A673 (cell line): ENCODE measurements at regions not wholly inside any gene's neighbourhood (a gene's known extent, or its start where the extent isn't known, plus 50 kb on each side); places are given as distances from the start of the nearest gene placed in this dataset.

Experiments used
- BruUV-seq: library from RNA; stranded (reverse); fragments of 400-500 nt; replicated peaks from 2 replicates; lab custom pipeline; 2021; lab: Mats Ljungman, UMichigan
- CTCF ChIA-PET: fragments of 300-600 bp; sonication (Branson Sonifier 250); formaldehyde crosslinking; loops from one replicate; lab custom pipeline; 2022; ENCODE audit warnings: antibody characterized with exemption; lab: Charles Lee
- POLR2A ChIA-PET: fragments of 300-600 bp; sonication (Branson Sonifier 250); formaldehyde crosslinking; loops from one replicate; lab custom pipeline; 2022; ENCODE audit warnings: antibody characterized with exemption; ENCODE audit not compliant: low non-redundant PET; lab: Charles Lee
- DNase-seq: peaks from one replicate; pipeline ENCODE4 v3.0.0-alpha.2; 2015; ENCODE audit warnings: low spot score
- H3K27ac ChIP-seq: fragments of 200-600 bp; sonication (generic); 2 replicates; pipeline ENCODE4 v1.5.1; 2016; ENCODE audit warnings: mixed run types, low read depth, mild to moderate bottlenecking, mixed read lengths, antibody characterized with exemption, low read length; ENCODE audit not compliant: poor library complexity, severe bottlenecking
- H3K27me3 ChIP-seq: fragments of 200-600 bp; sonication (generic); replicated peaks from 2 replicates; pipeline ENCODE4 v1.6.1; 2017; ENCODE audit warnings: mixed run types, low read depth, mild to moderate bottlenecking, mixed read lengths, antibody characterized with exemption, low read length; ENCODE audit not compliant: insufficient read depth, poor library complexity
- H3K36me3 ChIP-seq: fragments of 200-600 bp; sonication (generic); 2 replicates; pipeline ENCODE4 v1.6.1; 2016; ENCODE audit warnings: mixed run types, mild to moderate bottlenecking, mixed read lengths, antibody characterized with exemption, low read length; ENCODE audit not compliant: insufficient read depth, poor library complexity, severe bottlenecking
- H3K4me1 ChIP-seq: fragments of 200-600 bp; sonication (generic); 2 replicates; pipeline ENCODE4 v1.6.1; 2017; ENCODE audit warnings: mixed run types, mild to moderate bottlenecking, mixed read lengths, antibody characterized with exemption, low read length; ENCODE audit not compliant: insufficient read depth, poor library complexity, severe bottlenecking
- H3K4me3 ChIP-seq: fragments of 200-600 bp; sonication (generic); 2 replicates; pipeline ENCODE4 v1.5.1; 2016; ENCODE audit warnings: low read depth, mixed run types, mild to moderate bottlenecking, mixed read lengths, low read length; ENCODE audit not compliant: poor library complexity, severe bottlenecking
- H3K9me3 ChIP-seq: fragments of 200-600 bp; sonication (generic); 2 replicates; pipeline ENCODE4 v1.6.1; 2016; ENCODE audit warnings: mixed run types, low read depth, mild to moderate bottlenecking, mixed read lengths, antibody characterized with exemption, low read length; ENCODE audit not compliant: poor library complexity, severe bottlenecking
- EZH2 ChIP-seq: fragments of 200-600 bp; sonication (generic); IDR thresholded peaks from 2 replicates; pipeline ENCODE4 v1.6.1; 2017; ENCODE audit warnings: borderline replicate concordance, low read depth, mild to moderate bottlenecking, mixed read lengths, antibody characterized with exemption, low read length; ENCODE audit not compliant: poor library complexity, severe bottlenecking
- intact Hi-C: fragments of 100-400 bp; cut with micrococcal nuclease; formaldehyde crosslinking; loops from one replicate; pipeline ENCODE4 v1.10.0; 2022; ENCODE audit not compliant: unreplicated experiment
- TF ChIP-seq, protein P1 (sequence below): fragments of 300-800, 200-600 bp; sonication (generic); conservative IDR thresholded peaks from 2 replicates; pipeline ENCODE4 v1.5.1; 2017; ENCODE audit warnings: low read depth, mild to moderate bottlenecking, antibody characterized with exemption, low read length, moderate library complexity, mixed read lengths

DNA sequence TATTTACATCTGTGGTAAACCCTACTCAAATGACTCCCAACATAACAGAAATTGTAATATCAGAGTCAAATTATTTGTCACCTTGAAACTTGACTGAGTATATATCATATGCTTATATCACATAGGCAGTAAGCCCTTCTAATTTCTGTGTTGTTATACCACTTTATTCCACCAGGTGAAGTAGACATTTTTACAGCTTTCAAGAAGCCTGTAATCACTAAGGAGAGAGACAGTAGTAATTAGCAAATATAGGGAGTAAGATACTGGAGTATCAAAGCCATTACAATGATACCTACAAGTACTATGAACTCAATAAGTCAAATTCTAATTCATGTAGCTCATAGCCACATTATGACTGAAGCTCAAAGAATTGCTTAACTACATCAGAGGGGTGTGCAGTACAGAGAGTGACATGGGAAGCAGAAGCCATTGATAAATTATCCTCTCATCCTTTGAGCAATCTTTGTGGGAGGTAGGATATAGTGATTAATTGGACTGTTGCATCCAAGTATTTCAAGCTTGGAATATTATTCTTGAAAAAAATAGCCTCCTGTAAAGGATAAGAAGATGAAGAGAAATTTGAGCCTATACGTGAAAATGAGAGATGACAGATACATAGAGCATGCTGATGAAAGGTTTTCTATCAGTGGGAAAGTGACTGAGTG lies 1005.9 kb downstream of the ZPLD1 start:
- POLR2A ChIA-PET: no interaction called here
- Histone ChIP-seq H3K27me3 (no peaks in the 10 kb centered on the region), H3K27ac (no peak overlapping the region), H3K36me3 (no peaks in the 10 kb centered on the region), H3K4me1 (peaks cover 20% of the 10 kb centered on the region), H3K9me3 (peaks cover 22% of the 10 kb centered on the region), H3K4me3 (no peak overlapping the region)
- intact Hi-C loops: no loop called here
- peak; percentile 66 for DNase-seq
- TF ChIP-seq, protein P1, sequence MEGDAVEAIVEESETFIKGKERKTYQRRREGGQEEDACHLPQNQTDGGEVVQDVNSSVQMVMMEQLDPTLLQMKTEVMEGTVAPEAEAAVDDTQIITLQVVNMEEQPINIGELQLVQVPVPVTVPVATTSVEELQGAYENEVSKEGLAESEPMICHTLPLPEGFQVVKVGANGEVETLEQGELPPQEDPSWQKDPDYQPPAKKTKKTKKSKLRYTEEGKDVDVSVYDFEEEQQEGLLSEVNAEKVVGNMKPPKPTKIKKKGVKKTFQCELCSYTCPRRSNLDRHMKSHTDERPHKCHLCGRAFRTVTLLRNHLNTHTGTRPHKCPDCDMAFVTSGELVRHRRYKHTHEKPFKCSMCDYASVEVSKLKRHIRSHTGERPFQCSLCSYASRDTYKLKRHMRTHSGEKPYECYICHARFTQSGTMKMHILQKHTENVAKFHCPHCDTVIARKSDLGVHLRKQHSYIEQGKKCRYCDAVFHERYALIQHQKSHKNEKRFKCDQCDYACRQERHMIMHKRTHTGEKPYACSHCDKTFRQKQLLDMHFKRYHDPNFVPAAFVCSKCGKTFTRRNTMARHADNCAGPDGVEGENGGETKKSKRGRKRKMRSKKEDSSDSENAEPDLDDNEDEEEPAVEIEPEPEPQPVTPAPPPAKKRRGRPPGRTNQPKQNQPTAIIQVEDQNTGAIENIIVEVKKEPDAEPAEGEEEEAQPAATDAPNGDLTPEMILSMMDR: peak; percentile 60
- no peak for TF ChIP-seq EZH2
- no TSS peak for BruUV-seq
- CTCF ChIA-PET: interaction anchor here (0.6 kb wide), 2 partner anchors 226 to 385 kb away, joined by 3 to 5 read pairs; no protein-coding TSS in a partner anchor

DNA sequence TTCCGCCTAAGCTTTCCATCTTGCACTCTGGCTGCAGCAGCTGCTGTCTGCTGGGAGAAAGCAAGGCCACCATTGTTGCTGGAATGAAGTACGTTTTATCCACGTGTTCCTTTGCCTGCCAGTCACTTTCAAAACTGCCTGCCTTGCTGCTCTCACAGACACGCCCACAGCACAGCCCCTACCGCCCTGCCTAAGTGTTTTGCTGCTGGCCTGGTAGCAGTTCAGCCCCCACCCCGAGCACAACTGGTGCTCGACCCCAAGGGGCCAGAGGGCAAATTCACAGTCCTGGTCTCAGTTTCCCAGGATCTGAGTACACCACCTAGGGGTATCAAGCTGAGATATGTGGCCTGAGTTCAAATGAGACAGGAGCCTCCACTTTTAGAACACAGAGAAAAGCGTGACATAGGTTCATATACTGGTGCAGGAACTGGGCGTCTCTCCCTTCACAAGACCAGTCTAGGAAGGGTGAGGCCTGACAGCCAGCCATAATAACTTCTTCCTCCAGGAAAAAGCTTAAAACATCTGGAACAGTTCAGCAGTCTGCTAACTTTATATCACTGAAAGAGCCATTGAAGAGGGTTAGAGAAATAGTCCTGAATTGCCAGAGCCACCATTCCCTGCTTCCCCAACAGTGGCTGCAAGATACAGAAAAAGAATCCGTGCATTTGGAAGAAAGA lies 1012.3 kb downstream of the ZPLD1 start:
- ChIA-PET POLR2A (no interaction called here), CTCF (no interaction called here)
- H3K27ac ChIP-seq: no peak overlapping the region
- H3K4me1 ChIP-seq: peaks cover under 1% of the 10 kb centered on the region
- no peaks in the 10 kb centered on the region for H3K36me3 ChIP-seq
- H3K9me3 ChIP-seq: no peaks in the 10 kb centered on the region
- no peak overlapping the region for H3K4me3 ChIP-seq
- intact Hi-C loops: no loop called here
- H3K27me3 ChIP-seq: no peaks in the 10 kb centered on the region
- no peak for DNase-seq
- no peak for TF ChIP-seq EZH2
- TF ChIP-seq, protein P1: no peak
- BruUV-seq: no TSS peak

DNA sequence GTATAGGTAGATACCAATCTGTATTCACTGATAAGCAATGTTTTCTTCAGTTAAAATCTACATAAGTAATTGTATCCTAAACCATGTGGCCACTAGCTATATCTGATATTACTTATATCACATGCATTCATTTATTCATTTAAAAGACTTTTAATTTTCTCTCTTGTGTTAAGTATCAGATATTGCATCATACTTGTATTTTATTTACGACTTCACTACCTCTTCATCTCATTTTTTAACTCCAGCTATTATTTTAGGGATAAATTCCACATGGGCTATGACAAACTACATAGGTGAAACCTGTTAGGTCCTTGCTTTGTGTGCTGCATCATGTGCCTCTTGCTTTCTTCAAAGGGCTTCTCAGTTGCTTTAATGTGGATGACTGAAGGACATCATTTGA lies 1018.3 kb downstream of the ZPLD1 start:
- no TSS peak for BruUV-seq
- no peak overlapping the region for H3K27ac ChIP-seq
- ChIA-PET CTCF (no interaction called here), POLR2A (no interaction called here)
- no peaks in the 10 kb centered on the region for H3K4me1 ChIP-seq
- TF ChIP-seq, protein P1: no peak
- no peak for TF ChIP-seq EZH2
- H3K36me3 ChIP-seq: no peaks in the 10 kb centered on the region
- no peak overlapping the region for H3K4me3 ChIP-seq
- no peaks in the 10 kb centered on the region for H3K27me3 ChIP-seq
- no peak for DNase-seq
- intact Hi-C loops: no loop called here
- H3K9me3 ChIP-seq: no peaks in the 10 kb centered on the region
